GM18502 (cell line): ENCODE measurements at regions not wholly inside any gene's neighbourhood (a gene's known extent, or its start where the extent isn't known, plus 50 kb on each side); places are given as distances from the start of the nearest gene placed in this dataset.
"Not testable (repeated sequence)": the region's sequence is repeated elsewhere in the genome, so short reads cannot be mapped to it uniquely, and the experiment has no call there.

ENCODE experiments used
- ATAC-seq: cut with Tn5 transposase; IDR thresholded peaks from one replicate; pipeline ENCODE4 v1.9.1; 2021; ENCODE audit warnings: mild to moderate bottlenecking; ENCODE audit not compliant: unreplicated experiment, poor library complexity

- ATAC-seq = no peak
These were observed 169.3 kb downstream of the PMAIP1 start for GRCh38 chr18:60069145-60069544.

- no peak for ATAC-seq
These were observed 167.8 kb downstream of the PMAIP1 start for GRCh38 chr18:60067426-60068210.

- ATAC-seq = no peak
These were observed 166.6 kb downstream of the PMAIP1 start for GRCh38 chr18:60066219-60066975.

GRCh38 chr18:60064271-60064670, 164.5 kb downstream of the PMAIP1 start:
- no peak for ATAC-seq

- ATAC-seq = not testable (repeated sequence)
These were observed 163.0 kb downstream of the PMAIP1 start for GRCh38 chr18:60062831-60063230.

- ATAC-seq = no peak
These were observed 162.6 kb downstream of the PMAIP1 start for GRCh38 chr18:60062396-60062795.

GRCh38 chr18:60060578-60060977, 160.8 kb downstream of the PMAIP1 start:
- ATAC-seq = no peak

- ATAC-seq = no peak
These were observed 160.2 kb downstream of the PMAIP1 start for GRCh38 chr18:60060026-60060425.

- ATAC-seq = no peak
These were observed 159.4 kb downstream of the PMAIP1 start for GRCh38 chr18:60059216-60059615.

- ATAC-seq = no peak
These were observed 154.0 kb downstream of the PMAIP1 start for GRCh38 chr18:60053747-60054304.

GRCh38 chr18:60050821-60051220, 151.0 kb downstream of the PMAIP1 start:
- no peak for ATAC-seq

- no peak for ATAC-seq
These were observed 149.4 kb downstream of the PMAIP1 start for GRCh38 chr18:60049172-60049571.

- no peak for ATAC-seq
These were observed 147.8 kb downstream of the PMAIP1 start for GRCh38 chr18:60047556-60047955.

- no peak for ATAC-seq
These were observed 144.7 kb downstream of the PMAIP1 start for GRCh38 chr18:60044290-60045006.

GRCh38 chr18:60040971-60041370, 141.2 kb downstream of the PMAIP1 start:
- ATAC-seq = no peak

GRCh38 chr18:60038731-60039130, 138.9 kb downstream of the PMAIP1 start:
- ATAC-seq = no peak

- ATAC-seq = no peak
These were observed 127.6 kb downstream of the PMAIP1 start for GRCh38 chr18:60027397-60027796.

GRCh38 chr18:60024857-60025256, 125.1 kb downstream of the PMAIP1 start:
- ATAC-seq = no peak

GRCh38 chr18:60024345-60024744, 124.5 kb downstream of the PMAIP1 start:
- no peak for ATAC-seq

GRCh38 chr18:60022671-60023276, 123.0 kb downstream of the PMAIP1 start:
- ATAC-seq = no peak
